Heart left ventricle (tissue), 16 donors: ENCODE measurements at regions not wholly inside any gene's neighbourhood (a gene's known extent, or its start where the extent isn't known, plus 50 kb on each side); places are given as distances from the start of the nearest gene placed in this dataset.
A peak's percentile ranks its signal among the peaks of the same experiment; 100 is the strongest.

Experiments
- ATAC-seq, 4 donors: fragments of 200-7000 bp; cut with Tn5 transposase; one replicate each; pipeline ENCODE4 v1.9.1; 2020 to 2022; ENCODE audit warnings: moderate library complexity in 4 of 4, mild to moderate bottlenecking in 3 of 4, moderate number of reproducible peaks in 1 of 4
- DNase-seq, 5 donors: peaks; one replicate each; pipeline ENCODE4 v3.0.0-alpha.2; 2020
- H3K27ac ChIP-seq, 12 donors: fragments of 200-600 bp; sonication (generic) in 4 of 12; one replicate each; pipeline versions ENCODE4 v1.5.0 to v1.8.0; 2016 to 2022; ENCODE audit warnings: mild to moderate bottlenecking in 2 of 12
- H3K27me3 ChIP-seq, 9 donors: fragments of 200-600 bp; sonication (generic) in 2 of 9; one replicate each; pipeline versions ENCODE4 v1.5.1 to v1.8.0; 2016 to 2022; ENCODE audit warnings: mild to moderate bottlenecking in 3 of 9
- H3K36me3 ChIP-seq, 9 donors: fragments of 200-600 bp; sonication (generic) in 2 of 9; one replicate each; pipeline versions ENCODE4 v1.5.0 to v1.8.0; 2018 to 2022; ENCODE audit warnings: mild to moderate bottlenecking in 2 of 9
- H3K4me1 ChIP-seq, 12 donors: fragments of 200-600 bp; sonication (generic) in 4 of 12; one replicate each; pipeline versions ENCODE4 v1.5.0 to v1.8.0; 2016 to 2022; ENCODE audit warnings: mild to moderate bottlenecking in 3 of 12
- H3K4me3 ChIP-seq, 12 donors: fragments of 200-600 bp; sonication (generic) in 4 of 12; one replicate each; pipeline versions ENCODE4 v1.5.0 to v1.8.0; 2017 to 2022; ENCODE audit warnings: mild to moderate bottlenecking in 9 of 12, moderate library complexity in 4 of 12
- H3K9me3 ChIP-seq, 12 donors: fragments of 200-600 bp; sonication (generic) in 4 of 12; one replicate each; pipeline versions ENCODE4 v1.5.0 to v1.8.0; 2016 to 2022; ENCODE audit warnings: mild to moderate bottlenecking in 1 of 12
- POLR2A ChIP-seq, 2 donors: fragments of 450-650 bp; IDR thresholded peaks; one replicate each; pipeline ENCODE4 v1.6.1; 2017; ENCODE audit warnings: antibody characterized with exemption in 2 of 2, mild to moderate bottlenecking in 2 of 2, moderate library complexity in 2 of 2
- WGBS, 4 donors: extraction: QIAGEN DNeasy Blood & Tissue Kit in 2 of 4; methylation state at CpG; one replicate each; pipeline versions ENCODE4 v1.1.5 to v1.1.7; 2013 to 2018; 5-methylcytosine and 5-hydroxymethylcytosine counted together
- intact Hi-C, 10 donors: fragments of 100-400 bp; cut with DNase I; formaldehyde crosslinking; loops; one replicate each; pipeline versions ENCODE4 v1.11.1 to v1.14.2; 2022
- TF ChIP-seq, protein P1 (sequence below), 12 donors: fragments of 200-600 bp; sonication (generic) in 4 of 12; IDR thresholded peaks; one replicate each; pipeline versions ENCODE4 v1.5.0 to v1.8.0; 2018 to 2022; ENCODE audit warnings: antibody characterized with exemption in 12 of 12, mild to moderate bottlenecking in 5 of 12
- donor health status: ischemic (EF 13 %, LVEDD 7.1; RV severe dilation, severe dysfunction).
- donor health status: healthy with polysubstance abuse.
- donor health status: DM: no; HTN: yes; CAD: no.
- donor health status: DM: no; HTN: no; CAD: no.
- donor health status: ischemic (EF 25% LVEDD 6.9; RV normal size, moderate dysfunction).
- donor health status: ischemic (EF 25% LVEDD 5.7; RV mildly dilated, moderate dysfunction).
- donor health status: healthy.
- donor health status: DM: yes; HTN: yes; CAD: no.
- donor health status: ischemic (EF 35%, LVEDD 5.7; RV mildly dilated, moderate dysfunction).
- donor health status: nonischemic (EF 11% LVEDD 7.7; RV severe dilation, severe dysfunction).
- donor health status: DM: yes; HTN: yes; CAD: no.
- donor health status: PGD.
- donor health status: ischemic (EF 29% LVEDD 5.4; RV normal size, mild dysfunction).
- donor health status: nonischemic (EF 23%, LVEDD 6.1; RV moderate dilation, normal function).

DNA sequence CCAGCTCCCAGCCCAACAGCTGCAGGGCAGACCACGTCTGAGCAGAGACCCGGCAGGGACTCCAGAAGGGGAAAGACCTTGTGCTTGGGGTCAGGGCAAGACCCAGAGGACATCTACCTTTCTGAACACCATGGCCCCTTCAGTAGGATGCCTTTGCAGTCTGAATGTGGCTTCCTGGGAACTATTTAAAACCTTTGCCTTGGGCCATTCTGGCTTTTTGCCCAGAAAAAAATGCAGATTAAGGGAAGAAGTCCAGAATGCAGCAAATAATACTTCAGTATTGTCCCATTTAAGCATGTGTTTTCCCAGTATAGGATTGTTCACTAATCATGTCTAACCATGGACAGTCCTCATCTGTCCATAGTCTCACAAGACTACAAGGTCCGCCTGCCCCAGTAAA lies 67.5 kb upstream of the ERCC6L2 start:
- ATAC-seq (no peak), DNase-seq (no peak)
- WGBS, 4 donors, result 50 to 65% (median 55%) methylated on average over 3 of the region's 3 CpGs
- H3K36me3 ChIP-seq, result peaks cover 0 to 5% (median 0%) of the 10 kb centered on the region in 9 donors
- H3K4me1 ChIP-seq, result peaks cover 0 to 16% (median 2%) of the 10 kb centered on the region in 12 donors
- no peaks in the 10 kb centered on the region for H3K9me3 ChIP-seq
- intact Hi-C loops, result no loop called here
- peak overlapping the region in 3 of 12 donors; percentile 14 to 34 (median 23) for H3K27ac ChIP-seq
- no peak for TF ChIP-seq POLR2A (IDR thresholded peaks at IDR 0.05)
- TF ChIP-seq, protein P1, sequence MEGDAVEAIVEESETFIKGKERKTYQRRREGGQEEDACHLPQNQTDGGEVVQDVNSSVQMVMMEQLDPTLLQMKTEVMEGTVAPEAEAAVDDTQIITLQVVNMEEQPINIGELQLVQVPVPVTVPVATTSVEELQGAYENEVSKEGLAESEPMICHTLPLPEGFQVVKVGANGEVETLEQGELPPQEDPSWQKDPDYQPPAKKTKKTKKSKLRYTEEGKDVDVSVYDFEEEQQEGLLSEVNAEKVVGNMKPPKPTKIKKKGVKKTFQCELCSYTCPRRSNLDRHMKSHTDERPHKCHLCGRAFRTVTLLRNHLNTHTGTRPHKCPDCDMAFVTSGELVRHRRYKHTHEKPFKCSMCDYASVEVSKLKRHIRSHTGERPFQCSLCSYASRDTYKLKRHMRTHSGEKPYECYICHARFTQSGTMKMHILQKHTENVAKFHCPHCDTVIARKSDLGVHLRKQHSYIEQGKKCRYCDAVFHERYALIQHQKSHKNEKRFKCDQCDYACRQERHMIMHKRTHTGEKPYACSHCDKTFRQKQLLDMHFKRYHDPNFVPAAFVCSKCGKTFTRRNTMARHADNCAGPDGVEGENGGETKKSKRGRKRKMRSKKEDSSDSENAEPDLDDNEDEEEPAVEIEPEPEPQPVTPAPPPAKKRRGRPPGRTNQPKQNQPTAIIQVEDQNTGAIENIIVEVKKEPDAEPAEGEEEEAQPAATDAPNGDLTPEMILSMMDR (IDR thresholded peaks at IDR 0.05), result no peak
- no peak overlapping the region for H3K4me3 ChIP-seq
- no peaks in the 10 kb centered on the region for H3K27me3 ChIP-seq

GRCh38 chr9:95807326-95807947 lies 68.1 kb upstream of the ERCC6L2 start:
- intact Hi-C loops, result no loop called here
- no peaks in the 10 kb centered on the region for H3K27me3 ChIP-seq
- peak in 3 of 4 donors; percentile 59 to 62 (median 61) for ATAC-seq
- H3K36me3 ChIP-seq, result no peaks in the 10 kb centered on the region
- H3K27ac ChIP-seq, result peak overlapping the region in 3 of 12 donors; percentile 14 to 34 (median 23)
- TF ChIP-seq, protein P1 (IDR thresholded peaks at IDR 0.05), result no peak
- no peak for TF ChIP-seq POLR2A (IDR thresholded peaks at IDR 0.05)
- WGBS, 4 donors, result 51 to 60% (median 54%) methylated on average over 5 of the region's 5 CpGs
- no peak overlapping the region for H3K4me3 ChIP-seq
- no peaks in the 10 kb centered on the region for H3K9me3 ChIP-seq
- peaks cover 0 to 16% (median 2%) of the 10 kb centered on the region in 12 donors for H3K4me1 ChIP-seq
- DNase-seq, result peak in 2 of 5 donors; percentile 32 to 37

GRCh38 chr9:95803197-95803596 lies 72.3 kb upstream of the ERCC6L2 start:
- Histone ChIP-seq H3K9me3 (no peaks in the 10 kb centered on the region), H3K4me3 (no peak overlapping the region), H3K27me3 (peaks cover 0 to 3% (median 0%) of the 10 kb centered on the region in 9 donors), H3K27ac (no peak overlapping the region), H3K36me3 (no peaks in the 10 kb centered on the region), H3K4me1 (peaks cover 0 to 12% (median 2%) of the 10 kb centered on the region in 12 donors)
- DNase-seq, result no peak
- TF ChIP-seq POLR2A (IDR thresholded peaks at IDR 0.05), result no peak
- TF ChIP-seq, protein P1 (IDR thresholded peaks at IDR 0.05), result no peak
- intact Hi-C loops, result loop anchor here in 1 of 10 donors (5.0 kb wide), 1 partner anchor 116 kb away; no protein-coding TSS in a partner anchor
- WGBS, 4 donors, result 94 to 96% (median 95%) methylated on average over 4 of the region's 4 CpGs
- ATAC-seq, result no peak

DNA sequence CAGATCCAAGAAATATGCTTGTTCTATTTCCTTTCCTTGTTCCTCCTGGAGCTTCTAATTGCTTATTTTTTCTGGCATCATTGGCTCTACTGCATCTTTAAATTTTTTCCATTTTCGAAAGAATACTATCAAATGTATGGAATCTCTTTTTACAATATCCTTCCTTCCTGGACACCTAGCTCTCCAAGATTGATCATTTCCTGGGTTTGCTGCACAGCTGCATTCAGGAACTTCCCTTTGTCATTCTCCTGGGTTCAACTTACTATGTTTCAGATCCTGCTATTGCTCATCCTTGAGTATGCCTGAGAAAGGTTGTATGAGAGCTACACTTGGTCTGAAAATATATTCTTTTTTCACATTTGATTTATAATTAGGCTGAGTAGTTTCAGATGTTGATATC lies 73.7 kb upstream of the ERCC6L2 start:
- 53 to 62% (median 59%) methylated on average over 1 of the region's 1 CpG for WGBS, 4 donors
- TF ChIP-seq, protein P1 (IDR thresholded peaks at IDR 0.05), result no peak
- TF ChIP-seq POLR2A (IDR thresholded peaks at IDR 0.05), result no peak

More for the DNA sequence above, 73.7 kb upstream of the ERCC6L2 start:
- Histone ChIP-seq H3K9me3 (no peaks in the 10 kb centered on the region), H3K27ac (no peak overlapping the region), H3K4me3 (no peak overlapping the region), H3K27me3 (peaks cover 0 to 3% (median 0%) of the 10 kb centered on the region in 9 donors), H3K4me1 (no peaks in the 10 kb centered on the region), H3K36me3 (no peaks in the 10 kb centered on the region)
- DNase-seq (no peak), ATAC-seq (no peak)
- intact Hi-C loops, result loop anchor here in 1 of 10 donors (5.0 kb wide), 1 partner anchor 114 kb away; no protein-coding TSS in a partner anchor
